OCI-LY7 (cell line): ENCODE measurements at regions not wholly inside any gene's neighbourhood (a gene's known extent, or its start where the extent isn't known, plus 50 kb on each side); places are given as distances from the start of the nearest gene placed in this dataset.

Source experiments
- BruUV-seq: library from RNA; stranded (reverse); fragments of 400-500 nt; replicated peaks from 2 replicates; lab custom pipeline; 2021; lab: Mats Ljungman, UMichigan
- CTCF ChIA-PET: fragments of 300-600 bp; sonication (Branson Sonifier 250); formaldehyde crosslinking; loops from one replicate; lab custom pipeline; 2022; ENCODE audit warnings: antibody characterized with exemption; ENCODE audit not compliant: unreplicated experiment; lab: Charles Lee
- POLR2A ChIA-PET: fragments of 300-600 bp; sonication (Branson Sonifier 250); formaldehyde crosslinking; loops from one replicate; lab custom pipeline; 2022; ENCODE audit warnings: antibody characterized with exemption; lab: Charles Lee
- DNase-seq: peaks from one replicate; pipeline ENCODE4 v3.0.0-alpha.2; 2015; ENCODE audit warnings: low spot score
- H2AFZ ChIP-seq: fragments of 200-600 bp; sonication (generic), shearing (Covaris generic); 2 replicates; pipeline ENCODE4 v1.6.1; 2014; ENCODE audit warnings: mild to moderate bottlenecking, antibody characterized with exemption, low read length, moderate library complexity
- H3K27ac ChIP-seq: fragments of 200-600 bp; sonication (generic); 2 replicates; pipeline ENCODE4 v1.5.1; 2014; ENCODE audit warnings: mixed run types, low read depth, mild to moderate bottlenecking, moderate library complexity, low read length, inconsistent platforms; ENCODE audit not compliant: poor library complexity, severe bottlenecking
- H3K36me3 ChIP-seq: fragments of 200-600 bp; sonication (generic); 2 replicates; pipeline ENCODE4 v1.6.1; 2014; ENCODE audit warnings: mild to moderate bottlenecking, antibody characterized with exemption, low read length, moderate library complexity, mixed read lengths; ENCODE audit not compliant: insufficient read depth
- H3K4me1 ChIP-seq: fragments of 200-600 bp; sonication (generic); 2 replicates; pipeline ENCODE4 v1.5.1; 2014; ENCODE audit warnings: mild to moderate bottlenecking, low read length; ENCODE audit not compliant: insufficient read depth, poor library complexity, severe bottlenecking
- H3K4me2 ChIP-seq: fragments of 200-600 bp; sonication (generic); 2 replicates; pipeline ENCODE4 v1.6.1; 2014; ENCODE audit warnings: mild to moderate bottlenecking, low read length
- H3K4me3 ChIP-seq: fragments of 200-600 bp; sonication (generic); 2 replicates; pipeline ENCODE4 v1.5.1; 2014; ENCODE audit warnings: mild to moderate bottlenecking, low read depth, low read length; ENCODE audit not compliant: poor library complexity, severe bottlenecking
- H3K79me2 ChIP-seq: fragments of 200-600 bp; sonication (generic); 2 replicates; pipeline ENCODE4 v1.6.1; 2016; ENCODE audit warnings: low read depth, mild to moderate bottlenecking, low read length, moderate library complexity, mixed read lengths; ENCODE audit not compliant: insufficient read depth
- H3K9me2 ChIP-seq: fragments of 200-600 bp; sonication (generic); 2 replicates; pipeline ENCODE4 v1.6.1; 2016; ENCODE audit warnings: mild to moderate bottlenecking, low read length, mixed read lengths; ENCODE audit not compliant: insufficient read depth
- H3K9me3 ChIP-seq: fragments of 200-600 bp; sonication (generic); 2 replicates; pipeline ENCODE4 v1.6.1; 2014; ENCODE audit warnings: mild to moderate bottlenecking, mixed run types, low read length, mixed read lengths
- H4K20me1 ChIP-seq: fragments of 200-600 bp; sonication (generic); 2 replicates; pipeline ENCODE4 v1.6.1; 2014; ENCODE audit warnings: mild to moderate bottlenecking, antibody characterized with exemption, low read length, moderate library complexity, mixed read lengths; ENCODE audit not compliant: insufficient read depth
- EZH2phosphoT487 ChIP-seq: fragments of 200-600 bp; sonication (generic); IDR thresholded peaks from 2 replicates; pipeline ENCODE4 v1.6.1; 2018; ENCODE audit warnings: low read depth, borderline replicate concordance, mild to moderate bottlenecking, mixed run types, antibody characterized with exemption, low read length, moderate library complexity, mixed read lengths
- intact Hi-C: fragments of 100-400 bp; cut with micrococcal nuclease; formaldehyde crosslinking; loops from one replicate; pipeline ENCODE4 v1.10.0; 2022; ENCODE audit not compliant: unreplicated experiment
- TF ChIP-seq, protein P1 (sequence below): fragments of 200-600 bp; sonication (generic); conservative IDR thresholded peaks from 2 replicates; pipeline ENCODE4 v1.5.1; 2014; ENCODE audit warnings: mild to moderate bottlenecking, antibody characterized with exemption, low read length, moderate library complexity, mixed read lengths

GRCh38 chr12:53817021-53817389, 65.2 kb upstream of the CISTR start:
- Histone ChIP-seq H3K4me1 (peaks cover 14% of the 10 kb centered on the region), H3K4me3 (no peak overlapping the region), H3K9me3 (no peaks in the 10 kb centered on the region), H3K9me2 (no peaks in the 10 kb centered on the region), H2AFZ (no peak overlapping the region), H3K36me3 (no peaks in the 10 kb centered on the region), H4K20me1 (no peaks in the 10 kb centered on the region), H3K4me2 (no peak overlapping the region), H3K79me2 (no peaks in the 10 kb centered on the region), H3K27ac (no peak overlapping the region)
- ChIA-PET CTCF (no interaction called here), POLR2A (no interaction called here)
- no TSS peak for BruUV-seq
- intact Hi-C loops = no loop called here
- TF ChIP-seq, protein P1, sequence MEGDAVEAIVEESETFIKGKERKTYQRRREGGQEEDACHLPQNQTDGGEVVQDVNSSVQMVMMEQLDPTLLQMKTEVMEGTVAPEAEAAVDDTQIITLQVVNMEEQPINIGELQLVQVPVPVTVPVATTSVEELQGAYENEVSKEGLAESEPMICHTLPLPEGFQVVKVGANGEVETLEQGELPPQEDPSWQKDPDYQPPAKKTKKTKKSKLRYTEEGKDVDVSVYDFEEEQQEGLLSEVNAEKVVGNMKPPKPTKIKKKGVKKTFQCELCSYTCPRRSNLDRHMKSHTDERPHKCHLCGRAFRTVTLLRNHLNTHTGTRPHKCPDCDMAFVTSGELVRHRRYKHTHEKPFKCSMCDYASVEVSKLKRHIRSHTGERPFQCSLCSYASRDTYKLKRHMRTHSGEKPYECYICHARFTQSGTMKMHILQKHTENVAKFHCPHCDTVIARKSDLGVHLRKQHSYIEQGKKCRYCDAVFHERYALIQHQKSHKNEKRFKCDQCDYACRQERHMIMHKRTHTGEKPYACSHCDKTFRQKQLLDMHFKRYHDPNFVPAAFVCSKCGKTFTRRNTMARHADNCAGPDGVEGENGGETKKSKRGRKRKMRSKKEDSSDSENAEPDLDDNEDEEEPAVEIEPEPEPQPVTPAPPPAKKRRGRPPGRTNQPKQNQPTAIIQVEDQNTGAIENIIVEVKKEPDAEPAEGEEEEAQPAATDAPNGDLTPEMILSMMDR = no peak
- DNase-seq = no peak

DNA sequence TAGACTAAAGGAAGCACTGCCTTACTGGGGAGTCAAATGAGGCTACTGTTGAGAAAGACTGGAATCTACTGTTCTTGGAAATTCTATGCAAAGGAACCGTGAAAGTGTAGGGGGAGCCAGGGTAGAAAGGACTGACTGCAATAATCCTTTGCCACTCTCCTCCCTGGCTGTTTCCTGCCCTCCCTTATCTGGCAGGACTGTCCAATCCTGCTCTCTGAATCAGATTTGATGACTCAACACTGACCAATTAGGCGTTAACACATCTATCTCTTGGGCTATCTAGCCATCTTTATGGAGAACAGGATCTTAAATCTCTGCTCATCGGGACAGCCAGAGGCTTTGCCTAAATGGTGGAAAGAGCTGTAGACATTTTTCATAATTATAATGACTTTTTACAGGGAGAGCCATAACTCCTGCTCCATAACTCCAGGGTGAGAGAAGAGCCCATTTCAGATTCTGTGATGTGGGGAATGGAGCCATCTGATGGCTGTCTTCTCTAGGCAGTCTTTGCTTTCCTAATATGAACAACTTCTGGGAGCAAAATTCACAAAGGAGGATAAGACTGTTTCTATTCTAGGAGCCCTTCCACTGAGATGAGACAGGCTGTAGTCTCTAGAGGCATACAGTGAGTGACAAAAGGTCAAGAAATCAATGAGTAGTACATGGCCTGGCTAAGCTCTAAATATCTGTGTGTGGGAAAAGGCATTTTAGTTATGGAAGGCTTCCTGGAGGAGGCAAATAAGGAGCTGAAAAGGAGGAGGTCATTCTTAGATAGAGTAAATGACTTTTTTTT, 68.9 kb upstream of the CISTR start:
- no peak overlapping the region for H2AFZ ChIP-seq
- no TSS peak for BruUV-seq
- CTCF ChIA-PET = interaction anchor here (0.6 kb wide), 1 partner anchor 141 kb away, joined by 3 read pairs; no protein-coding TSS in a partner anchor

More for the DNA sequence above, 68.9 kb upstream of the CISTR start:
- no peak for DNase-seq
- Histone ChIP-seq H3K9me3 (no peaks in the 10 kb centered on the region), H3K79me2 (no peaks in the 10 kb centered on the region), H3K9me2 (no peaks in the 10 kb centered on the region), H3K36me3 (no peaks in the 10 kb centered on the region), H3K4me2 (no peak overlapping the region), H3K4me1 (no peaks in the 10 kb centered on the region), H3K27ac (no peak overlapping the region), H4K20me1 (no peaks in the 10 kb centered on the region), H3K4me3 (no peak overlapping the region)
- TF ChIP-seq EZH2phosphoT487 = no peak
- TF ChIP-seq, protein P1 = no peak
- POLR2A ChIA-PET = interaction anchor here (1.1 kb wide), 1 partner anchor 14 kb away, joined by 3 read pairs; no protein-coding TSS in a partner anchor
- intact Hi-C loops = no loop called here
